Activated naive CD8-positive, alpha-beta T cell treated with anti-CD3 and anti-CD28 coated beads, Interleukin-2, amount 10 ng/mL, durations not matched to agents 7 days and 5 days (primary cell): ENCODE measurements at regions not wholly inside any gene's neighbourhood (a gene's known extent, or its start where the extent isn't known, plus 50 kb on each side); places are given as distances from the start of the nearest gene placed in this dataset.

Source experiments
- ATAC-seq: fragments of 150-1000 bp; cut with Tn5 transposase; one replicate; pipeline ENCODE4 v1.10.0; 2021; ENCODE audit warnings: low read depth, moderate library complexity
- POLR2A ChIA-PET: fragments of 350-600 bp; sonication (Branson Sonifier 250); formaldehyde crosslinking; loops from one replicate; lab custom pipeline; 2021; ENCODE audit warnings: antibody characterized with exemption; lab: Charles Lee
- DNase-seq: peaks from one replicate; pipeline ENCODE4 v3.0.0; 2021
- H3K27ac Mint-ChIP-seq: one replicate; pipeline ENCODE4 v1.8.0; 2022; ENCODE audit warnings: mild to moderate bottlenecking, mixed read lengths
- H3K27me3 Mint-ChIP-seq: one replicate; pipeline ENCODE4 v1.8.0; 2022; ENCODE audit warnings: mild to moderate bottlenecking, moderate library complexity, mixed read lengths
- H3K36me3 Mint-ChIP-seq: one replicate; pipeline ENCODE4 v1.8.0; 2021; ENCODE audit warnings: mild to moderate bottlenecking, mixed read lengths
- H3K4me1 Mint-ChIP-seq: one replicate; pipeline ENCODE4 v1.8.0; 2021; ENCODE audit warnings: mixed read lengths
- H3K4me3 Mint-ChIP-seq: one replicate; pipeline ENCODE4 v1.8.0; 2022; ENCODE audit warnings: mild to moderate bottlenecking, moderate library complexity, mixed read lengths
- H3K9me3 Mint-ChIP-seq: one replicate; pipeline ENCODE4 v1.8.0; 2021; ENCODE audit warnings: mixed read lengths

DNA sequence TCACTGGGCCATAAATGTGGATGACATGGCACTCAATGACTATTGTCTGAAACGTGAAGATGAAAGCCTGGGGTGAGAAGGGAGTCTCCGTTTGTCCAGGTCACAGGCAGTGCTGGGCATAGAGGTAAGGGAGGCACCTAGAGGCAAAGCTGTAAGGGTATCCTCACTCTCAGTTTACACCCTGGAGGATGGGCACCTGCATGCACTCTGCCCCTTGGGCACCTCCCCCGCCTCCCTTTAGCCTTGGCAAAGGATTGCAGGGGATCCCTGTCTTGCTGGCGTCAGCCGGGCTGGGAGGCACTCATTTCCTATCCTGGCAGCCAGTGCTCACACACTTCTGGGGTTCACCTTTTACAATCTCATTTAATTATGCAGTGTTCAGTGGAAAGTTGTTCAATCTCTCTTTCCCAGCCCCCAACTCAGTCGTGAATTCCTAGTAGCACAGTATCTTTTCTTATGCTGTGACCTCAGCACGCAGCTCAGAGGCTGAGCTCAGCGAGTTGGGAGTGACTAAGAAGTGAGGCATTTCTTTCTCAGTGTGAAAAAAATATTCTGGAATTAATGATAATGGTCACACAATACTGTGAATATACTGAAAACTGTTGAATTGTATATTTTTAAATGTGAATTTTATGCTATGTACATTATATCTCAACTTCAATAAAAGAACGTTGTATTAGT lies 866.6 kb downstream of the BRD1 start:
- no peak overlapping the region for H3K4me3 Mint-ChIP-seq
- no peak overlapping the region for H3K27ac Mint-ChIP-seq
- peaks cover 5% of the 10 kb centered on the region for H3K36me3 Mint-ChIP-seq
- peaks cover 20% of the 10 kb centered on the region for H3K27me3 Mint-ChIP-seq
- H3K9me3 Mint-ChIP-seq = peaks cover 10% of the 10 kb centered on the region
- DNase-seq (no peak), ATAC-seq (no peak)
- POLR2A ChIA-PET = no interaction called here
- H3K4me1 Mint-ChIP-seq = peaks cover 7% of the 10 kb centered on the region

DNA sequence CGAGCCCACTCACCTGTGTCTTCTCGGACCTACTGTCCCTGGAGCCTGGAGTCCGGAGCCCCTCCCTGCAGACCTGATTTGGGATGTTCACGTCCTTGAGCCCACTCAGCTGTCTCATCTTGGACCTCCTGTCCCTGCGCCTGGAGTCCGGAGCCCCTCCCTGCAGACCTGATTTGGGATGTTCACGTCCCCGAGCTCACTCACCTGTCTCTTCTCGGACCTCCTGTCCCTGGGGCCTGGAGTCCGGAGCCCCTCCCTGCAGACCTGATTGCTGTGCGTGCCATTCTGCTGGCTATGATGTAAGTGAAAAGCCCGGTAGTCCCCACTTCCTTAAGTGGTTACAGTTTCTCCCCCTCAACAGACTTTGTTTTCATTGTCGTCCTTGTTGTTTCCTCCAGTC lies 867.1 kb downstream of the BRD1 start:
- DNase-seq = no peak
- H3K27me3 Mint-ChIP-seq = peaks cover 16% of the 10 kb centered on the region
- peaks cover 5% of the 10 kb centered on the region for H3K36me3 Mint-ChIP-seq
- peaks cover 7% of the 10 kb centered on the region for H3K4me1 Mint-ChIP-seq
- no peak overlapping the region for H3K27ac Mint-ChIP-seq
- ATAC-seq = no peak
- peaks cover 10% of the 10 kb centered on the region for H3K9me3 Mint-ChIP-seq
- H3K4me3 Mint-ChIP-seq = no peak overlapping the region
- POLR2A ChIA-PET = no interaction called here

DNA sequence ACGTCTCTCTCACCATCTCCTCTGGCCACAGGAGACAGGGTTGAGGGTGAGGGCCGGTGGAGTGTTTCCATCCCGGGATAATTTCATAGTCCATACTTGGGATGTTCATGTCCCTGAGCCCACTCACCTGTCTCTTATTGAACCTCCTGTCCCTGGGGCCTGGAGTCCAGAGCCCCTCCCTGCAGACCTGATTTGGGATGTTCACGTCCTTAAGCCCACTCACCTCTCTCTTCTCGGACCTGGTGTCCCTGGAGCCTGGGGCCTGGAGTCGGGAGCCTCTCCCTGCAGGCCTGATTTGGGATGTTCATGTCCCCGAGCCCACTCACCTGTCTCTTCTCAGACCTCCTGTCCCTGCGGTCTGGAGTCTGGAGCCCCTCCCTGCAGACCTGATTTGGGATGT lies 868.2 kb downstream of the BRD1 start:
- Mint-ChIP-seq H3K9me3 (peaks cover 10% of the 10 kb centered on the region), H3K27me3 (peaks cover 13% of the 10 kb centered on the region), H3K4me3 (no peak overlapping the region), H3K36me3 (peaks cover 5% of the 10 kb centered on the region), H3K4me1 (peaks cover 7% of the 10 kb centered on the region), H3K27ac (no peak overlapping the region)
- POLR2A ChIA-PET = no interaction called here
- DNase-seq (no peak), ATAC-seq (no peak)

DNA sequence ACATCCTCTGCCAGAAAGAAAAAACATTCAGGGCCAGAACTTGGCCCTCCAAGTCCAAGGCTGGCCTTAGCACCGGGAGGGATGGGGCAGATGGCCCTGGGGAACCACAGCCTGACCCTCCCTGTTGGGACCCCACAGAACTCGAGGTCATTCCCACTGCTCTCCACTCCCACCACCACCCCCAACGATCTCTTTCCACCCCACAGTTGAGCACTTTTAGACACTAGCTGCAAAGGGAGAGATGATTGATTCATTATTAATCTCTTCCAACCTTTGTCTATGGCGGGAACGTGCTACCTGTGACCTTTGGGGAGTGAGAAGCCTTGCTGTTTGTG lies 869.7 kb downstream of the BRD1 start:
- DNase-seq (no peak), ATAC-seq (no peak)
- Mint-ChIP-seq H3K4me3 (no peak overlapping the region), H3K36me3 (peaks cover 5% of the 10 kb centered on the region), H3K27me3 (peaks cover 4% of the 10 kb centered on the region), H3K27ac (no peak overlapping the region), H3K9me3 (peaks cover 10% of the 10 kb centered on the region), H3K4me1 (peaks cover 7% of the 10 kb centered on the region)
- POLR2A ChIA-PET = no interaction called here

DNA sequence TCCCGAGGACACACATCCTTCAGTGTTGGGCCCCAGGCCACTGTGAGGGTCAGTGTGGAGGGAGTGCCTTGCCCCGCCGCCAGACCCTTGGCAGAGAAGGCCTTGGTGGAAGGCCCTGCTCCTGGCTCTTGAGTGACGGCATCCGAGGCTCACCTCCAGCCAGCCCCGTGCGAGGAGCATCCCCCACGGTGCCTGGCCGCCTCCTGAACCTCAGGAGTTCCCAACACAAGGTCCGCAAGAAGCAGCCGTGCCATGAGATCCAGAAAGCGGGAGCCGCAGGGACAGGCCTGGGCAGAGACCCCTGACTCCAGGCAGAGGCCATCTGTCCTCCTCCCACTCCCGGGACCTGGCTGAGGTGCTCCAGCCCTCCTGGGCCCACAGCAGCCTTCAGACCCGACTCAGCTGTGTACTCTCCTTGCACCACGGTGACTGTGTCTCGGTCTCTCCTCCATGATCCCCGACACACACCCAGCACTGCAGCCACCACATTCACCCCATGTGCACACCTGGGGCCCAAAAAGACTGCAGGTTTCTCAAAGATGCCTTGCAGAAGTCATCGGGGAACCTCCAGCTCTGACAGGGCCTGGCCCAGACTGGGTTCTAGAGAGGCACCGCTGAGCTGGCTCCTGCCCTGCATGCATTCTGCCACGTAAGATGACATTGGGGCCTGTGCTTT lies 870.2 kb downstream of the BRD1 start:
- H3K27me3 Mint-ChIP-seq = peaks cover 3% of the 10 kb centered on the region
- no peak overlapping the region for H3K27ac Mint-ChIP-seq
- no peak overlapping the region for H3K4me3 Mint-ChIP-seq
- DNase-seq (no peak), ATAC-seq (no peak)
- H3K36me3 Mint-ChIP-seq = peaks cover 5% of the 10 kb centered on the region
- H3K9me3 Mint-ChIP-seq = peaks cover 10% of the 10 kb centered on the region
- POLR2A ChIA-PET = no interaction called here
- peaks cover 7% of the 10 kb centered on the region for H3K4me1 Mint-ChIP-seq

DNA sequence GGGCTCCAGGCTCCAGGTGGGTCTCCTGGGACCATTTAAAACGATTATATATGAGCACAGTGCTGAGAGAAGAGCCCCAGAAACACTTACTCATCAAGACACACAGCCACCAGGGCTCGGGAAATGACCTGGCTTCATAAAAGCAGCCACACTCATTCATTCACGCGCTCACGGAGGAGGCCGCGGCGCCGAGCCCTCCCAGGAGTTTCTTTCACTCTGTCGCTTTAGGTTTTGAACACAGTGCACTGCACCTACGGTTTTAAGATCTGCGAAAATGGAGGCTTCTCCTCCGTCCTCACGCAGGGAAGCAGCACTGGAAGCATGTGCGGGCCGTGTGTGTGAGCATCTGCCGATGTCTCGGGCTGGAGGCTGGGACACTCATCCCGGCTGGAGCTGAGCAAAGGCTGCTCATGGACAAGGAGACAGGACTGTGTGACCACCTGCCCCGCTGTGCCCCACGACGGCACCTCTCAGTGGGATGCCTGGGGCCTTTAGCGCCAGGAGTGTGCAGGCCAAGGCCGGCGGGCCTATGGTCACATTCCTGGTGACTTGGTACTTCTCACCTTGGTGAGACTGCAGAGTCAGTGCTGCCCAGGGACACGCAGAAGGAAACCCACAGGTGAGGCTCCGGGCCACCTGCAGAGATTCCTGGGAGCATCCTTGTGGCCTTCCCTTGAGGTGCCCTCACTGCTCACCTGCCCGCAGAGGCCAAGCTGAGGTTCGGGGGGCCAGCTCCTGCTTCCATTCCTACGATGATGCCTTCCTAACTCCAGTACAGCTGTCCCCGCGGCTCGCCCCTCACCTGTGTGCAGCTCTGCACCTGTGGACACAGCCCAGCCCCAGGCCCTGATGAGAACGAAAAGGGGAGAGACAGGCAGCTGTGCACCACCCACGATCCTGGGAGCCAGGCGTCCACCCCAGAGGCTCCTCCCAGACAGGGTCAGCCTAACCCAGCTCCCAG lies 872.0 kb downstream of the BRD1 start:
- peaks cover 5% of the 10 kb centered on the region for H3K36me3 Mint-ChIP-seq
- DNase-seq = no peak
- H3K27ac Mint-ChIP-seq = no peak overlapping the region
- peaks cover 10% of the 10 kb centered on the region for H3K9me3 Mint-ChIP-seq
- no peak for ATAC-seq
- H3K27me3 Mint-ChIP-seq = no peaks in the 10 kb centered on the region
- POLR2A ChIA-PET = no interaction called here
- H3K4me3 Mint-ChIP-seq = no peak overlapping the region
- H3K4me1 Mint-ChIP-seq = peaks cover 7% of the 10 kb centered on the region

DNA sequence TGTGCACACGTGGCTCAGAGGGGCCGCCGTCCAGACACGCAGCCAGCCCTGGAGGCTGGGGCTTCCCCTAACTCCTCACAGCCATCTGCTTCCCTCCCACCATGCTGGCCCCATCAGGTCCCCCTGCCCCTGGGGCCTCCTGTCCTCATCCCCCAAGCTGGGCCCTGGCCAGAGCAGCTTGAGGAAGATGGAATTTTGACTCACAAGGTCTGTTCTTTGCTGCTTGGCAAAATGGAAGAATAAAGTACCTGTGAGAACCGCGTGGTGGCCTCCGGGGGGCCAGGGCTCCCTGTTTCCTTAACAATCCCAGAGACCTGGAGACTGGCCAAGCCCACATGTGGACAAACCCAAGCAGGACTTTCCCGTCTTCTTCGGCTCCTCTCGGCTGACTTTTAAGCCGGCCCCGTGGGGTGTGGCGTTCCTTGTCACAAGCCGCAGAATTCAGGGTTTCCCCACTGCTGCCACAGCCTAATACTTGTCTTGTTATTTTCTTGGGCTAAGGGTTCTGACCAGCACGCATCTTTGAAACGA lies 872.8 kb downstream of the BRD1 start:
- ATAC-seq = no peak
- Mint-ChIP-seq H3K9me3 (peaks cover 10% of the 10 kb centered on the region), H3K27me3 (no peaks in the 10 kb centered on the region), H3K27ac (no peak overlapping the region), H3K36me3 (peaks cover 5% of the 10 kb centered on the region), H3K4me1 (peaks cover 7% of the 10 kb centered on the region), H3K4me3 (no peak overlapping the region)
- POLR2A ChIA-PET = no interaction called here
- no peak for DNase-seq

DNA sequence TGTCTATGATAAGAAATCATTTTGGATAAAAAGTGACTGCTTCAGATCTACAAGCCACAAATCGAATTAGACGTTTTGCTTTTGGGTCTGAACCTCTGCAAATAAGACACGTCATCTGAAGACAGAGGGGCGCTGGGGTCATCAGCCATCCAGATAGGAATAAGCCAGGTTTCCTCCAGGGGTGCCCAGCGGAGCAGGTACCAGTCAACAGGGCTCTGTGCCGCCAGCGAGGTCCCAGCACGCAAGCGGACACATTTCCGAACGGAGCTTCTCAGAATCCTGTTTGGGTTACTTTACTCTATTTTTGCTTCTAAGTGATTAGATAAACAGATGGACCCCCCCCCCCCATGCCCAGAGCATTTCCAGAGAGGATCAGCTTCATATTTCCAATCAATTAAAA lies 873.8 kb downstream of the BRD1 start:
- ATAC-seq (no peak), DNase-seq (no peak)
- peaks cover 7% of the 10 kb centered on the region for H3K4me1 Mint-ChIP-seq

DNA sequence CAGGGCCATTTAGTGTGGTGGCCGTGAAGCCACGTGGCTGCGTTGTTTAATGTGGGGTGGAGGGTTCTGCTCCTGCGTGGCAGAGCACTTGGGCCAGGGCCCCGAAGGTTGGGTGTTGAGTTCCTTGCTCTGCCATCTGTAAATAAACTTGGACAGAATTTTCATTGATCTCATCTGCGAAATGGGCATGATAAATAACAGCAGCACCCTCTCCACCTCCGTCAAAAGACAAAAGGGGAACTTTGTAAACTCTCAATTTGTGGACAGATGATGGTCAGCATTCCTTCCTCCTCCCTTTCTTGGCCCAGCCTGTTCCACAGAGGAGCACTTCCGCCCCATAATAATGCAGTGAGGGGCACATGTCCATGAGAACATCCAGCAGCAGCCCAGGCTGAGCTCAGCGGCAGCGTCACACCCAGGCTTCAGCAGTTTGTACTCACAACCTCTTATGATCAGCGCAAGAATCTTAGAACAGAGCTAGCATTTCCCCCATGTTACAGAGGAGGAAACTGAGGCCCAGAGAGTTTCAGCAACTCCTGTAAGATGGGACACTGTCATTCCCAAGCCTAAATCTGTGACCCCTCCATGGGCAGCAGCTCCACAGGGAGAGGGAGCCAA lies 874.5 kb downstream of the BRD1 start:
- H3K9me3 Mint-ChIP-seq = peaks cover 10% of the 10 kb centered on the region
- DNase-seq (no peak), ATAC-seq (no peak)
- H3K4me3 Mint-ChIP-seq = no peak overlapping the region
- H3K4me1 Mint-ChIP-seq = peaks cover 7% of the 10 kb centered on the region
- POLR2A ChIA-PET = no interaction called here
- peaks cover 5% of the 10 kb centered on the region for H3K36me3 Mint-ChIP-seq
- H3K27ac Mint-ChIP-seq = no peak overlapping the region
- no peaks in the 10 kb centered on the region for H3K27me3 Mint-ChIP-seq

More for the DNA sequence above, 873.8 kb downstream of the BRD1 start:
- Mint-ChIP-seq H3K9me3 (peaks cover 10% of the 10 kb centered on the region), H3K27me3 (no peaks in the 10 kb centered on the region), H3K36me3 (peaks cover 5% of the 10 kb centered on the region), H3K4me3 (no peak overlapping the region), H3K27ac (no peak overlapping the region)
- POLR2A ChIA-PET = no interaction called here

DNA sequence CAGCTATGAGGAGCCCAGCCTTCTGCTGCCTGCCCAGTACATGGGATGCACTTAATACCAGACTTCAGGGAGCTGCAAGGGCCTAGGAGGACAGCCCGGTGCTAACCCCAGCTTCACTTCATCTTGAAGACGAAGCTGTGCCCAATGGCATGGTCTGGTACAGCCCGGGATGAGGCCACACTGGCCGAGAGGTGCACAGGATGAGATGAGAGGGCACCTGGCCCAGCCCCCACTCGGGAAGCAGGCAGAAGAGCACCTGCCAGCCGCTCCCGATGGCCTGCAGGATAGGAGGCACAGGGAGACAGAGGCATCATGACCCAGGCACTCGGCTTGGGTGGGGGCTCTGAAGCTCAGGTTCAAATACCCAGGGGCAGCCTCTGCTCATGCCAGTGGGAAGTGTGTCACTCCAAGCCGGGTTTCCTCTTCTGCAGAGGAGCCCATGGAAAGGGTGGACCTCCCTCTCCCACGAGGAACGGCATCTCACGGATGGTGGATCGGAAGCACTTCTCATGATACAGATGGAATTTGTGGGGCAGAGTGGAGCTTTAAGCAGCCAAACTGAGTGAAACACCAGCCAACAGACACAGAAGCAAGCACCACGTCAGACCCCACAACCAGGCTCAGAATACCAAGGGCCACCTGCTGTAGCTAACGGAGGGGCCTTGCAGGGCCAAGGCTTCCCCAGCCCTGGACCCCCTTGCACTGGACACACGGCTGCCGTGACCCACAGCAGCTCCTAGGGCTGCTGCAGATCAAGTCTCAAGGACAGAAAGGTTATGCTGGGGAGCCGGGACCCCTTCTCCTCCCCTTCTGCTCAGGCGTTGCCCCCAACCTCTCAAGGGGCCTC lies 875.2 kb downstream of the BRD1 start:
- ATAC-seq = no peak

DNA sequence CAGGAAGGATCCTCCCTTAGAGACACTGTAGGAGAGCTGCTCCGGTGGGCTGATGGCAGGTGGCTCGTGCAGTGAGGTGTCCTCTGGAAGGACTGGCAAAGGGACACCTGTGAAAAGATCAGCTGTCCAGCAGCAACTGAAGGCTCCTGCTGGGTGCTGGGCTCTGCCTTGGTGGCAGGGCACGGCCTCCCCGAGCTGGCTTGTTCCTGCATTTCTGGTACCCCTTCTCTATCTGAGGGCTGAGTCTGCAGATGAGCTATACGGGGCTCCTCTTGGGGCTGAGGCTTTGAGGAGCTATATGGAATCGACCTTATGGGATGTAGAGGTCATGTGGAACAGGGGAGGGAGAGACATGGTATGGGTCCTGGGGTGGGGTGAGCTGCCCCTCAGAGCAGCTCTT lies 875.8 kb downstream of the BRD1 start:
- Mint-ChIP-seq H3K4me1 (peaks cover 5% of the 10 kb centered on the region), H3K4me3 (no peak overlapping the region), H3K36me3 (peaks cover 4% of the 10 kb centered on the region), H3K27me3 (no peaks in the 10 kb centered on the region), H3K9me3 (peaks cover 6% of the 10 kb centered on the region), H3K27ac (no peak overlapping the region)
- DNase-seq (no peak), ATAC-seq (no peak)
- POLR2A ChIA-PET = no interaction called here

More for the DNA sequence above, 875.2 kb downstream of the BRD1 start:
- H3K4me3 Mint-ChIP-seq = no peak overlapping the region
- H3K36me3 Mint-ChIP-seq = peaks cover 5% of the 10 kb centered on the region
- POLR2A ChIA-PET = no interaction called here
- H3K27me3 Mint-ChIP-seq = no peaks in the 10 kb centered on the region
- H3K27ac Mint-ChIP-seq = no peak overlapping the region
- H3K4me1 Mint-ChIP-seq = peaks cover 7% of the 10 kb centered on the region
- no peak for DNase-seq
- H3K9me3 Mint-ChIP-seq = peaks cover 10% of the 10 kb centered on the region

DNA sequence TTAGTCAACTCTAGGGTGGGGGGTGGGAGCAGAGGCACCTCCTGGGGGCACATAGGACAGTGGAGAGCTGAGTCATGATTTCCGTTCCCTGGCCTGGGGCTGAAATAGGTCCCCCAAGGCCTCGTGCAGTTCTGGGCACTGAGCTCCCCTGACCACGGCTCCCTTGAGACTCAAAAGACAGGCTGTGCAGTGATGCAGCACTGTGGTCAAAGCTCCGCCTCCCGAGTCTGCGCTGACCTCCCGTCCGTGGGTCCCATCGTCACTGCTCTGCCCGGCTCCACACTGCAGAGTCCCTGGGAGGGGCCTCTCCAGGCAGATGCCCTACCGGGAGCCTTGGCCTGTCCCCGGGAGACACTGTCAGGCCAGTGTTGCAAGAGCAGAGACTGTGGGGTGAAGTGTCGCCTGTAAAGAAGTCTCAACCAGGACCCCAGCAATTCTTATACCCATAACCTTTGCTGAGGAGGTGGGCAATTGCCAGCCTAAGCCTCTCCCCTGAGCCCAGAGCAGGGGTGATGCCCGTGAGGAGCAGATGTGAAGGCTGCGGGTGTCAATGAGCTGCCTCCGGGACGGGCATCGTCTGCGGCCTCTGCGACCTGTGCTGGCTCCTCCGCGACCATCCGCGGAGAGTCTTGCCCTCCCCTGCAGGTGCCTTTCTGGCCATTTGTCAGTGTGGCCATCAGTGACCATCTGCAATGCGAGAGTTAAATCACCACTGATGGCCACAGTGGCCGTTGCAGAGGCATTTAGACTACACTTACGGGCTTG lies 877.3 kb downstream of the BRD1 start:
- ATAC-seq (no peak), DNase-seq (no peak)
- Mint-ChIP-seq H3K27ac (no peak overlapping the region), H3K36me3 (no peaks in the 10 kb centered on the region), H3K4me3 (no peak overlapping the region), H3K9me3 (no peaks in the 10 kb centered on the region), H3K27me3 (no peaks in the 10 kb centered on the region), H3K4me1 (no peaks in the 10 kb centered on the region)
- POLR2A ChIA-PET = no interaction called here
